Umbilical cord (tissue), 1 donor: ENCODE measurements at regions not wholly inside any gene's neighbourhood (a gene's known extent, or its start where the extent isn't known, plus 50 kb on each side); places are given as distances from the start of the nearest gene placed in this dataset.

Source experiments
- DNase-seq: peaks from one replicate; pipeline ENCODE4 v3.0.0-alpha.2; 2015; ENCODE audit warnings: low spot score

- DNase-seq = no peak
Observed at GRCh38 chr17:56737421-56738161, 96.1 kb downstream of the C17orf67 start.

- DNase-seq = no peak
Observed at GRCh38 chr17:56739376-56739775, 94.3 kb downstream of the C17orf67 start.

GRCh38 chr17:56739776-56740175, 93.9 kb downstream of the C17orf67 start:
- no peak for DNase-seq

DNA sequence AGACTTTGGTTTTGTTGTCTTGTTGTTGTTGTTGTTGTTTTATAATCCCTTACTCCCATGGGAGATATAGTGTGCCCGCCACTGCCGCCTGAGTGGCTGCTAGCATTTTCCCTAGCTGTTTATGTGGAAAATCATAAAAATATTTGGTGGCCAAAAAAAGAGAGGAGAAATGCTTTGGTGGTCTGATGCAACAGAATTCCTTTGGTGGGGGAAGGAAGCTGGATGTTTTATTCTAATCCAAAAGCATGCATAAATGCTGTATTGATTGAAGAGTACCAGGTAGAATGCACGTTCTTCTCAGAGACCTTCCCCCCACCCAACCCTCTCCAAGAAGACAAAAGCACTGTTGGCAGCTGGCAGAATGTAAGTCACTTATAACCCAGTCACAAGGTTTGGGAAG, 93.2 kb downstream of the C17orf67 start:
- no peak for DNase-seq
